ENCODE measurements at regions not wholly inside any gene's neighbourhood (a gene's known extent, or its start where the extent isn't known, plus 50 kb on each side); places are given as distances from the start of the nearest gene placed in this dataset.

DNA sequence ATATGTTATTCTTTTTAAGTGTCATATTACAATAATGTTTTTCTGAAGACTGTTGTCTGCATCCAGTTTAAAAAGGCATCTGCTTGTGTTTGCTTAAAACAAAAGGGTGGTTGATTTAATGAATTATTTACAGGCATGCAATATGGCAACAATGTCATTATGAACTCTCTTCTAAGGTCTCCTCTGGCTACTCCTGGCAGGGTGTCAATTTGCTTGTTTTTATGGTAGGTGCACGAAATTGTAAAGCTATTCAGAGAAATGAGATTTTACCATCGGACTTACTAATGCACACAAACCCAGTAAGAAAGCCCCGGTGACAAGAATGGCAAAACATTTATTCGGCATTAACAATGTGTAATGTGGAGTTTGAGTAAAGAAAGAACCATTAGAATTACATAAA lies 539.8 kb upstream of the ZNF608 start:
- no peaks in the 10 kb centered on the region for H3K36me3 ChIP-seq (replicated peaks in 1 of 2; ENCODE audit: control insufficient read depth in 1 of 2, insufficient read depth in 2 of 2, low read length in 2 of 2)
- H3K9me3 ChIP-seq (ENCODE audit: low read length), result no peaks in the 10 kb centered on the region
- POLR2A ChIA-PET, result no interaction called here
- H2AFZ ChIP-seq (ENCODE audit: low read length), result no peak overlapping the region
- FAIRE-seq, result no peak
- no peaks in the 10 kb centered on the region for H3K27me3 ChIP-seq (ENCODE audit: control insufficient read depth in 1 of 2, insufficient read depth in 2 of 2, low read length in 2 of 2)
- H3K4me1 ChIP-seq (ENCODE audit: insufficient read depth, low read length), result no peaks in the 10 kb centered on the region
- DNase-seq (ENCODE audit: low spot score), result no peak
- CTCF ChIA-PET (ENCODE audit: low intra/inter-chr PET ratio, low total read pairs), result no interaction called here
- H3K27ac ChIP-seq (ENCODE audit: extremely low read length, insufficient read depth, low read length), result no peak overlapping the region
- H3K79me2 ChIP-seq (ENCODE audit: insufficient read depth, low read length), result no peaks in the 10 kb centered on the region
- in situ Hi-C loops (cut with HindIII; ENCODE audit: extremely low pct_ligation_motif_present, low pct_unique_long_range_greater_than_20kb), result no loop called here
- H4K20me1 ChIP-seq (ENCODE audit: insufficient read depth, low read length), result no peaks in the 10 kb centered on the region
- BruUV-seq (replicated peaks), result no TSS peak
- ATAC-seq, result no peak
- no peak for TF ChIP-seq RBM22 (optimal IDR thresholded peaks at IDR 0.05; ENCODE audit: low read length)
- TF ChIP-seq TOPORS (CRISPR knock-in tag; IDR thresholded peaks at IDR 0.05), result no peak
- TF ChIP-seq ZNF282 (IDR thresholded peaks at IDR 0.05; ENCODE audit: partially characterized antibody), result no peak
- TF ChIP-seq ZNF260 (CRISPR knock-in tag; IDR thresholded peaks at IDR 0.05; ENCODE audit: borderline replicate concordance, low read depth), result no peak
- TF ChIP-seq ZNF574 (CRISPR knock-in tag; IDR thresholded peaks at IDR 0.05), result no peak
- no peak for TF ChIP-seq ZBTB20 (CRISPR knock-in tag; IDR thresholded peaks at IDR 0.05; ENCODE audit: borderline replicate concordance, low read depth)
- TF ChIP-seq HNF4A (CRISPR knock-in tag; IDR thresholded peaks at IDR 0.05), result no peak
- TF ChIP-seq CENPBD1 (CRISPR knock-in tag; IDR thresholded peaks at IDR 0.05; ENCODE audit: borderline replicate concordance, low read depth), result no peak
- no peak for TF ChIP-seq MAFG (CRISPR knock-in tag; IDR thresholded peaks at IDR 0.05)
- TF ChIP-seq, protein P1, sequence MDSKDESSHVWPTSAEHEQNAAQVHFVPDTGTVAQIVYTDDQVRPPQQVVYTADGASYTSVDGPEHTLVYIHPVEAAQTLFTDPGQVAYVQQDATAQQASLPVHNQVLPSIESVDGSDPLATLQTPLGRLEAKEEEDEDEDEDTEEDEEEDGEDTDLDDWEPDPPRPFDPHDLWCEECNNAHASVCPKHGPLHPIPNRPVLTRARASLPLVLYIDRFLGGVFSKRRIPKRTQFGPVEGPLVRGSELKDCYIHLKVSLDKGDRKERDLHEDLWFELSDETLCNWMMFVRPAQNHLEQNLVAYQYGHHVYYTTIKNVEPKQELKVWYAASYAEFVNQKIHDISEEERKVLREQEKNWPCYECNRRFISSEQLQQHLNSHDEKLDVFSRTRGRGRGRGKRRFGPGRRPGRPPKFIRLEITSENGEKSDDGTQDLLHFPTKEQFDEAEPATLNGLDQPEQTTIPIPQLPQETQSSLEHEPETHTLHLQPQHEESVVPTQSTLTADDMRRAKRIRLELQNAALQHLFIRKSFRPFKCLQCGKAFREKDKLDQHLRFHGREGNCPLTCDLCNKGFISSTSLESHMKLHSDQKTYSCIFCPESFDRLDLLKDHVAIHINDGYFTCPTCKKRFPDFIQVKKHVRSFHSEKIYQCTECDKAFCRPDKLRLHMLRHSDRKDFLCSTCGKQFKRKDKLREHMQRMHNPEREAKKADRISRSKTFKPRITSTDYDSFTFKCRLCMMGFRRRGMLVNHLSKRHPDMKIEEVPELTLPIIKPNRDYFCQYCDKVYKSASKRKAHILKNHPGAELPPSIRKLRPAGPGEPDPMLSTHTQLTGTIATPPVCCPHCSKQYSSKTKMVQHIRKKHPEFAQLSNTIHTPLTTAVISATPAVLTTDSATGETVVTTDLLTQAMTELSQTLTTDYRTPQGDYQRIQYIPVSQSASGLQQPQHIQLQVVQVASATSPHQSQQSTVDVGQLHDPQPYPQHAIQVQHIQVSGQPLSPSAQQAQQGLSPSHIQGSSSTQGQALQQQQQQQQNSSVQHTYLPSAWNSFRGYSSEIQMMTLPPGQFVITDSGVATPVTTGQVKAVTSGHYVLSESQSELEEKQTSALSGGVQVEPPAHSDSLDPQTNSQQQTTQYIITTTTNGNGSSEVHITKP (CRISPR knock-in tag; IDR thresholded peaks at IDR 0.05; ENCODE audit: low read depth), result no peak
- no peak for TF ChIP-seq KLF6 (CRISPR knock-in tag; IDR thresholded peaks at IDR 0.05)
- TF ChIP-seq HIVEP1 (CRISPR knock-in tag; IDR thresholded peaks at IDR 0.05), result no peak
- no peak for TF ChIP-seq PTBP1 (IDR thresholded peaks at IDR 0.05; ENCODE audit: low read depth, low read length, poor library complexity, severe bottlenecking)
- TF ChIP-seq HMG20A (CRISPR knock-in tag; IDR thresholded peaks at IDR 0.05; ENCODE audit: borderline replicate concordance), result no peak
- TF ChIP-seq RFXANK (CRISPR knock-in tag; IDR thresholded peaks at IDR 0.05), result no peak
- no peak for TF ChIP-seq SNAPC5 (CRISPR knock-in tag; IDR thresholded peaks at IDR 0.05; ENCODE audit: borderline replicate concordance)
- TF ChIP-seq ATF7 (IDR thresholded peaks at IDR 0.05), result no peak
- TF ChIP-seq ATF7 (CRISPR knock-in tag; IDR thresholded peaks at IDR 0.05), result no peak
- TF ChIP-seq, protein P2, sequence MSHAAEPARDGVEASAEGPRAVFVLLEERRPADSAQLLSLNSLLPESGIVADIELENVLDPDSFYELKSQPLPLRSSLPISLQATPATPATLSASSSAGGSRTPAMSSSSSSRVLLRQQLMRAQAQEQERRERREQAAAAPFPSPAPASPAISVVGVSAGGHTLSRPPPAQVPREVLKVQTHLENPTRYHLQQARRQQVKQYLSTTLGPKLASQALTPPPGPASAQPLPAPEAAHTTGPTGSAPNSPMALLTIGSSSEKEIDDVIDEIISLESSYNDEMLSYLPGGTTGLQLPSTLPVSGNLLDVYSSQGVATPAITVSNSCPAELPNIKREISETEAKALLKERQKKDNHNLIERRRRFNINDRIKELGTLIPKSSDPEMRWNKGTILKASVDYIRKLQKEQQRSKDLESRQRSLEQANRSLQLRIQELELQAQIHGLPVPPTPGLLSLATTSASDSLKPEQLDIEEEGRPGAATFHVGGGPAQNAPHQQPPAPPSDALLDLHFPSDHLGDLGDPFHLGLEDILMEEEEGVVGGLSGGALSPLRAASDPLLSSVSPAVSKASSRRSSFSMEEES (CRISPR knock-in tag; IDR thresholded peaks at IDR 0.05), result no peak
- H3K4me3 ChIP-seq (replicated peaks in 1 of 3; ENCODE audit: insufficient read depth in 1 of 3, low read depth in 2 of 3, low read length in 3 of 3), result no peak overlapping the region
- 11% methylated on average over 4 of the region's 4 CpGs for WGBS (ENCODE audit: low lambda C conversion rate)
- H3K9ac ChIP-seq (ENCODE audit: insufficient read depth, low read depth, low read length), result no peak overlapping the region
- no peak overlapping the region for H3K4me2 ChIP-seq (ENCODE audit: low read depth, low read length)
- intact Hi-C loops (cut with micrococcal nuclease; ENCODE audit: unreplicated experiment), result no loop called here

Measured in HepG2 (cell line).